Prostate gland (tissue), 2 donors: ENCODE measurements at regions not wholly inside any gene's neighbourhood (a gene's known extent, or its start where the extent isn't known, plus 50 kb on each side); places are given as distances from the start of the nearest gene placed in this dataset.

Experiments
- DNase-seq: peaks from one replicate; pipeline ENCODE4 v3.0.0-alpha.2; 2019; ENCODE audit warnings: low spot score
- H3K27ac ChIP-seq, 2 donors: fragments of 200-600 bp; sonication (generic); 2 replicates each; pipeline ENCODE4 v1.5.1; 2017 to 2019
- H3K27me3 ChIP-seq: fragments of 200-600 bp; sonication (generic); replicated peaks from 2 replicates; pipeline ENCODE4 v1.5.1; 2019; ENCODE audit not compliant: insufficient read depth
- H3K36me3 ChIP-seq, 2 donors: fragments of 200-600 bp; sonication (generic); 1 replicate in 1 of 2; 2 replicates in 1 of 2; pipeline versions ENCODE4 v1.5.1 to v1.8.1; 2017 to 2019
- H3K4me1 ChIP-seq: fragments of 200-600 bp; sonication (generic); replicated peaks from 2 replicates; pipeline ENCODE4 v1.5.1; 2019
- H3K4me3 ChIP-seq, 2 donors: fragments of 200-600 bp; sonication (generic); 2 replicates each; pipeline ENCODE4 v1.5.1; 2017 to 2019
- H3K9me3 ChIP-seq: fragments of 200-600 bp; sonication (generic); 2 replicates; pipeline ENCODE4 v1.5.1; 2017
- CTCF ChIP-seq, 4 experiments: fragments of 200-600 bp in 2 of 4; fragments of 450-650 bp in 2 of 4; sonication (generic) in 2 of 4; IDR thresholded peaks; 1 replicate in 3 of 4; 2 replicates in 1 of 4; pipeline ENCODE4 v1.5.1; 2016 to 2019; ENCODE audit warnings: antibody characterized with exemption in 4 of 4, mild to moderate bottlenecking in 2 of 4, moderate library complexity in 2 of 4
- POLR2A ChIP-seq: fragments of 450-650 bp; IDR thresholded peaks from one replicate; pipeline ENCODE4 v1.6.1; 2016; ENCODE audit warnings: antibody characterized with exemption, mild to moderate bottlenecking
- POLR2AphosphoS5 ChIP-seq: sonication (generic); formaldehyde crosslinking; IDR thresholded peaks from one replicate; pipeline ENCODE4 v1.6.1; 2017; ENCODE audit warnings: antibody characterized with exemption
- WGBS: methylation state at CpG from one replicate; pipeline ENCODE4 v1.1.5; 2018; 5-methylcytosine and 5-hydroxymethylcytosine counted together
- intact Hi-C: fragments of 100-400 bp; cut with DNase I; formaldehyde crosslinking; loops from one replicate; pipeline ENCODE4 v1.14.2; 2022

- no peak for DNase-seq
- H3K9me3 ChIP-seq = no peaks in the 10 kb centered on the region
- H3K4me3 ChIP-seq = no peak overlapping the region
- H3K36me3 ChIP-seq = no peaks in the 10 kb centered on the region
- no peaks in the 10 kb centered on the region for H3K27me3 ChIP-seq
- intact Hi-C loops = loop anchor here (10.0 kb wide), 1 partner anchor 63 kb away; no protein-coding TSS in a partner anchor
- no peak overlapping the region for H3K27ac ChIP-seq
- WGBS = 87% methylated on average over 4 of the region's 4 CpGs
- H3K4me1 ChIP-seq = no peaks in the 10 kb centered on the region
- TF ChIP-seq POLR2A (no peak), CTCF (IDR thresholded peaks at IDR 0.05) (no peak), POLR2AphosphoS5 (no peak)
Observed at GRCh38 chr9:2307480-2307879, 292.3 kb downstream of the SMARCA2 start.

GRCh38 chr9:2311920-2312319 lies 296.8 kb downstream of the SMARCA2 start:
- intact Hi-C loops = no loop called here
- Histone ChIP-seq H3K27me3 (no peaks in the 10 kb centered on the region), H3K9me3 (no peaks in the 10 kb centered on the region), H3K4me3 (no peak overlapping the region), H3K4me1 (no peaks in the 10 kb centered on the region), H3K36me3 (no peaks in the 10 kb centered on the region), H3K27ac (no peak overlapping the region)
- no peak for TF ChIP-seq POLR2AphosphoS5
- DNase-seq = no peak

- no peaks in the 10 kb centered on the region for H3K4me1 ChIP-seq
- H3K27me3 ChIP-seq = no peaks in the 10 kb centered on the region
- intact Hi-C loops = no loop called here
- no peaks in the 10 kb centered on the region for H3K9me3 ChIP-seq
- H3K36me3 ChIP-seq = no peaks in the 10 kb centered on the region
- no peak for TF ChIP-seq POLR2A
- 97% methylated on average over 1 of the region's 1 CpG for WGBS
- no peak overlapping the region for H3K27ac ChIP-seq
- no peak overlapping the region for H3K4me3 ChIP-seq
- no peak for DNase-seq
Observed at GRCh38 chr9:2313512-2313911, 298.4 kb downstream of the SMARCA2 start.

- H3K27ac ChIP-seq = no peak overlapping the region
- H3K9me3 ChIP-seq = no peaks in the 10 kb centered on the region
- no peak for DNase-seq
- TF ChIP-seq CTCF (IDR thresholded peaks at IDR 0.05) (no peak), POLR2AphosphoS5 (no peak), POLR2A (no peak)
- intact Hi-C loops = no loop called here
- no peaks in the 10 kb centered on the region for H3K36me3 ChIP-seq
- H3K27me3 ChIP-seq = no peaks in the 10 kb centered on the region
- WGBS = 82% methylated on average over 1 of the region's 1 CpG
- no peaks in the 10 kb centered on the region for H3K4me1 ChIP-seq
- no peak overlapping the region for H3K4me3 ChIP-seq
Observed at GRCh38 chr9:2317591-2317990, 302.4 kb downstream of the SMARCA2 start.

GRCh38 chr9:2319421-2319820 lies 302.2 kb upstream of the VLDLR start:
- DNase-seq = no peak
- H3K4me3 ChIP-seq = no peak overlapping the region
- no peak overlapping the region for H3K27ac ChIP-seq
- intact Hi-C loops = no loop called here
- whole genome bisulfite sequencing = 85% methylated on average over 1 of the region's 1 CpG
- no peaks in the 10 kb centered on the region for H3K9me3 ChIP-seq
- no peaks in the 10 kb centered on the region for H3K36me3 ChIP-seq
- no peak for TF ChIP-seq POLR2A
- TF ChIP-seq CTCF (IDR thresholded peaks at IDR 0.05) = no peak
- TF ChIP-seq POLR2AphosphoS5 = no peak
- H3K4me1 ChIP-seq = no peaks in the 10 kb centered on the region
- no peaks in the 10 kb centered on the region for H3K27me3 ChIP-seq

GRCh38 chr9:2320114-2320513 lies 301.5 kb upstream of the VLDLR start:
- no peak for TF ChIP-seq POLR2A
- TF ChIP-seq CTCF (IDR thresholded peaks at IDR 0.05) = no peak
- no peak for TF ChIP-seq POLR2AphosphoS5
- Histone ChIP-seq H3K4me3 (no peak overlapping the region), H3K4me1 (no peaks in the 10 kb centered on the region), H3K27me3 (no peaks in the 10 kb centered on the region), H3K27ac (no peak overlapping the region), H3K9me3 (no peaks in the 10 kb centered on the region), H3K36me3 (no peaks in the 10 kb centered on the region)
- intact Hi-C loops = no loop called here
- 84% methylated on average over 5 of the region's 5 CpGs for WGBS
- no peak for DNase-seq
